ENCODE measurements at regions not wholly inside any gene's neighbourhood (a gene's known extent, or its start where the extent isn't known, plus 50 kb on each side); places are given as distances from the start of the nearest gene placed in this dataset.
"Not testable (repeated sequence)": the region's sequence is repeated elsewhere in the genome, so short reads cannot be mapped to it uniquely, and the experiment has no call there.

GRCh38 chr2:234360313-234360975 is 136.4 kb downstream of the ARL4C start:
- TF ChIP-seq REST (IDR thresholded peaks at IDR 0.05; ENCODE audit: unreplicated experiment); CTCF (conservative IDR thresholded peaks at IDR 0.05; ENCODE audit: low read depth in 2 of 2); EZH2 (IDR thresholded peaks at IDR 0.05; ENCODE audit: low read depth, unreplicated experiment); EZH2phosphoT487 (IDR thresholded peaks at IDR 0.05; ENCODE audit: unreplicated experiment); CREB1 (CRISPR knock-in tag; IDR thresholded peaks at IDR 0.05; ENCODE audit: low read depth); POLR2AphosphoS5 (IDR thresholded peaks at IDR 0.05; ENCODE audit: low read depth); ETS1 (IDR thresholded peaks at IDR 0.05); JUNB (IDR thresholded peaks at IDR 0.05; ENCODE audit: unreplicated experiment): not testable (repeated sequence)
